ENCODE measurements at regions not wholly inside any gene's neighbourhood (a gene's known extent, or its start where the extent isn't known, plus 50 kb on each side); places are given as distances from the start of the nearest gene placed in this dataset.
A peak's percentile ranks its signal among the peaks of the same experiment; 100 is the strongest.

- Mint-ChIP-seq H3K9me3 (ENCODE audit: low read depth, unreplicated experiment) (peaks cover 4% of the 10 kb centered on the region), H3K4me1 (ENCODE audit: low read depth, unreplicated experiment) (peaks cover 9% of the 10 kb centered on the region), H3K36me3 (ENCODE audit: insufficient read depth, unreplicated experiment) (no peaks in the 10 kb centered on the region), H3K27ac (ENCODE audit: unreplicated experiment) (no peak overlapping the region), H3K4me3 (ENCODE audit: low read depth, unreplicated experiment) (no peak overlapping the region), H3K27me3 (ENCODE audit: unreplicated experiment) (no peaks in the 10 kb centered on the region)
- intact Hi-C loops (cut with micrococcal nuclease; ENCODE audit: unreplicated experiment): no loop called here
- no TSS peak for BruUV-seq (replicated peaks)
- TF ChIP-seq, protein P1, sequence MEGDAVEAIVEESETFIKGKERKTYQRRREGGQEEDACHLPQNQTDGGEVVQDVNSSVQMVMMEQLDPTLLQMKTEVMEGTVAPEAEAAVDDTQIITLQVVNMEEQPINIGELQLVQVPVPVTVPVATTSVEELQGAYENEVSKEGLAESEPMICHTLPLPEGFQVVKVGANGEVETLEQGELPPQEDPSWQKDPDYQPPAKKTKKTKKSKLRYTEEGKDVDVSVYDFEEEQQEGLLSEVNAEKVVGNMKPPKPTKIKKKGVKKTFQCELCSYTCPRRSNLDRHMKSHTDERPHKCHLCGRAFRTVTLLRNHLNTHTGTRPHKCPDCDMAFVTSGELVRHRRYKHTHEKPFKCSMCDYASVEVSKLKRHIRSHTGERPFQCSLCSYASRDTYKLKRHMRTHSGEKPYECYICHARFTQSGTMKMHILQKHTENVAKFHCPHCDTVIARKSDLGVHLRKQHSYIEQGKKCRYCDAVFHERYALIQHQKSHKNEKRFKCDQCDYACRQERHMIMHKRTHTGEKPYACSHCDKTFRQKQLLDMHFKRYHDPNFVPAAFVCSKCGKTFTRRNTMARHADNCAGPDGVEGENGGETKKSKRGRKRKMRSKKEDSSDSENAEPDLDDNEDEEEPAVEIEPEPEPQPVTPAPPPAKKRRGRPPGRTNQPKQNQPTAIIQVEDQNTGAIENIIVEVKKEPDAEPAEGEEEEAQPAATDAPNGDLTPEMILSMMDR (IDR thresholded peaks at IDR 0.05; ENCODE audit: unreplicated experiment): no peak
- DNase-seq: no peak
- CTCF ChIA-PET: no interaction called here
These were observed 754.5 kb downstream of the DIAPH3 start for GRCh38 chr13:59409211-59409610.

- Mint-ChIP-seq H3K36me3 (ENCODE audit: insufficient read depth, unreplicated experiment) (no peaks in the 10 kb centered on the region), H3K27ac (ENCODE audit: unreplicated experiment) (no peak overlapping the region), H3K4me3 (ENCODE audit: low read depth, unreplicated experiment) (no peak overlapping the region), H3K27me3 (ENCODE audit: unreplicated experiment) (no peaks in the 10 kb centered on the region), H3K9me3 (ENCODE audit: low read depth, unreplicated experiment) (peaks cover 3% of the 10 kb centered on the region), H3K4me1 (ENCODE audit: low read depth, unreplicated experiment) (peaks cover 9% of the 10 kb centered on the region)
- intact Hi-C loops (cut with micrococcal nuclease; ENCODE audit: unreplicated experiment): no loop called here
- BruUV-seq (replicated peaks): no TSS peak
- CTCF ChIA-PET: no interaction called here
- no peak for DNase-seq
- TF ChIP-seq, protein P1 (IDR thresholded peaks at IDR 0.05; ENCODE audit: unreplicated experiment): no peak
These were observed 754.0 kb downstream of the DIAPH3 start for GRCh38 chr13:59409634-59410200.

DNA sequence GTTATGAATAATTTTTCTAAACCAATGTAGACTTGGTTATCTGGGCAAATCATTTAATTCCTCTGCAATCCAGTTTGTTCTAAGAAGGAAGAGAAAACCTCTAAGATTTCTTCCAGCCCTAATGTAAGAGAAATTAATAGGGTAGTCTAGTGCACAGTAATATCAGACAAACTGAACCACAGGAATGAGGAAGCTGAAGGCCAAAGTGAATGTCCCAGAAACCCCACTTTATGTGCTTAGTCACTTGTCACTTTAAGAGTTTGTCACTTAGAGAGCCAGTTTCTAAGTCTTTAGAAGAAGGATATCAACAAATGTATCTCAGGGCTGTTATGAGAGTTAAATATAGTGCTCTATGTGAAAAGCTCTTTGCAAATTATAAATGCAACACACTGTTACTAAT lies 750.6 kb downstream of the DIAPH3 start:
- Mint-ChIP-seq H3K9me3 (ENCODE audit: low read depth, unreplicated experiment) (no peaks in the 10 kb centered on the region), H3K36me3 (ENCODE audit: insufficient read depth, unreplicated experiment) (no peaks in the 10 kb centered on the region), H3K4me3 (ENCODE audit: low read depth, unreplicated experiment) (no peak overlapping the region), H3K27ac (ENCODE audit: unreplicated experiment) (peak overlapping the region; percentile 68), H3K4me1 (ENCODE audit: low read depth, unreplicated experiment) (peaks cover 9% of the 10 kb centered on the region), H3K27me3 (ENCODE audit: unreplicated experiment) (no peaks in the 10 kb centered on the region)
- peak; percentile 0 for DNase-seq
- intact Hi-C loops (cut with micrococcal nuclease; ENCODE audit: unreplicated experiment): no loop called here
- CTCF ChIA-PET: no interaction called here
- TF ChIP-seq, protein P1 (IDR thresholded peaks at IDR 0.05; ENCODE audit: unreplicated experiment): no peak
- BruUV-seq (replicated peaks): no TSS peak

- Mint-ChIP-seq H3K4me1 (ENCODE audit: low read depth, unreplicated experiment) (peaks cover 9% of the 10 kb centered on the region), H3K27me3 (ENCODE audit: unreplicated experiment) (no peaks in the 10 kb centered on the region), H3K4me3 (ENCODE audit: low read depth, unreplicated experiment) (no peak overlapping the region), H3K36me3 (ENCODE audit: insufficient read depth, unreplicated experiment) (no peaks in the 10 kb centered on the region), H3K9me3 (ENCODE audit: low read depth, unreplicated experiment) (no peaks in the 10 kb centered on the region), H3K27ac (ENCODE audit: unreplicated experiment) (no peak overlapping the region)
- TF ChIP-seq, protein P1 (IDR thresholded peaks at IDR 0.05; ENCODE audit: unreplicated experiment): no peak
- no TSS peak for BruUV-seq (replicated peaks)
- CTCF ChIA-PET: no interaction called here
- no peak for DNase-seq
- intact Hi-C loops (cut with micrococcal nuclease; ENCODE audit: unreplicated experiment): no loop called here
These were observed 749.7 kb downstream of the DIAPH3 start for GRCh38 chr13:59414006-59414405.
